Left renal cortex interstitium (tissue), 4 donors: ENCODE measurements at regions not wholly inside any gene's neighbourhood (a gene's known extent, or its start where the extent isn't known, plus 50 kb on each side); places are given as distances from the start of the nearest gene placed in this dataset.

Experiments used
- DNase-seq, 4 donors: peaks; one replicate each; pipeline ENCODE4 v3.0.0-alpha.2; 2013; ENCODE audit warnings: low read depth in 4 of 4, low spot score in 2 of 4, missing footprints in 1 of 4

- no peak for DNase-seq
Observed at GRCh38 chr12:34289431-34290380, 267.4 kb downstream of the ALG10 start.

DNA sequence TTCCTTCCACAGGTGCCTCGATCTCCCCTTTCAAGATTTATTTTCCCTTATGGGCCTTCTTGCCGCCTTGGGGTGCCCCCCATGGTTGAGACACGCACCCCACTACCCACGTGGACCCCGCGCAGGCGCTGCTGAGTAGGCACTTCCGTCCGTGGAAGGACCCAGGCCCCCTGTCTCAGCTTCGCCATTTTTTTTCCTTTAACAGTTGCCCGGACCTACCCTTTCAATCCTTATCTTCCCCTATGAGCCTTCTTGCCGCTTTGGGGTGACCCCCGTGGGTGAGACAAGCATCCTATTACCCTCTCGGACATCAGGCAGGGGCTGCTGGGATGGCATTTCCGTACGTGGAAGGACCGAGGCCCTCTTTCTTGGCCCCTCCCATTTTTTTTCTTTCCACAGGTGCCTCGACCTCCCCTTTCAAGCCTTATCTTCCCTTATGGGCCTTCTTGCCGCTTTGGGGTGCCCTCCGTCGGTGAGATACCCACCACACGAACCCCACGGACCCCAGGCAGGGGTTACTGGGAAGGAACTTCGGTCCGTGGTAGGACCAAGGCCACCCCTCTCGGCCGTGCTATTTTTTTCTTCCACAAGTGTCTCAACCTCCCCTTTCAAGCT, 268.2 kb downstream of the ALG10 start:
- no peak for DNase-seq

GRCh38 chr12:34291001-34291400, 268.7 kb downstream of the ALG10 start:
- no peak for DNase-seq

DNA sequence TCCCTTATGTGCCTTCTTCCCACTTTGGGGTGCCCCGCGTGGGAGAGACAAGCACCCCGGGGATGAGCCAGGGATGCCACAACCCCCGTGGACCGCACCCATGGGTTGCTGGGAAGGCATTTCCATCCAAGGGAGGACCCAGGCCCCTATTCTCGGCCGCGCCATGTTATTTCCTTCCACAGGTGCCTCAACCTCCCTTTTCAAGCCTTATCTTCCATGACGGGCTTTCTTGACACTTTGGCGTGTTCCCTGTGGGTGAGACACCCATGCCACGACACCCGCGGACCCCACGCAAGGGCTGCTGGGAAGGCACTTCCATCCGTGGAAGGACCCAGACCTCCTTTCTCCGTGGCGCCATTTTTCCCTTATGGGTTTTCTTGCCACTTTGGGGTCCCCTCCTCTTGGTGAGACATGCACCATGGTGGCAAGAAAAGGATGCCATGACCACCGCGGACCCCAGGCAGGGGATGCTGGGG, 269.2 kb downstream of the ALG10 start:
- DNase-seq = no peak

- no peak for DNase-seq
Observed at GRCh38 chr12:34292736-34293625, 270.7 kb downstream of the ALG10 start.

- DNase-seq = no peak
Observed at GRCh38 chr12:34294137-34294536, 271.8 kb downstream of the ALG10 start.

GRCh38 chr12:34294671-34295365, 272.5 kb downstream of the ALG10 start:
- DNase-seq = no peak

GRCh38 chr12:34295366-34296142, 273.3 kb downstream of the ALG10 start:
- no peak for DNase-seq

GRCh38 chr12:34296143-34297041, 274.1 kb downstream of the ALG10 start:
- DNase-seq = no peak

GRCh38 chr12:34297126-34297789, 275.0 kb downstream of the ALG10 start:
- DNase-seq = no peak

DNA sequence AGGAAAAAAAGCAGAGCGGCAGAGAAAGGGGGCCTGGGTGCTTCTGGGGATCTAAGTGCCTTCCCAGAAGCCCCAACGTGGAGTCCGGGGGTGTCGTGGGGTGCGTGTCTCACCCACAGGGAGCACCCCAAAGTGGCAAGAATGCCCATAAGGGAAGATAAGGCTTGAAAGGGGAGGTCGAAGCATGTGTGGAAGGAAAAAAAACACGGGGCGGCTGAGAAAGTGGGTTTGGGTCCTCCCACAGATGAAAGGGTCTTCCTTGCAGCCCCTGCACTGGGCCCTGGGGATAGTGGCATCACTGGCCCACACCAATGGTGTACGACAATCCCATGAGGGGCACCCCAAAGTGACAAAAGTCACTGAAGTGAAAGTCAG, 275.5 kb downstream of the ALG10 start:
- no peak for DNase-seq

DNA sequence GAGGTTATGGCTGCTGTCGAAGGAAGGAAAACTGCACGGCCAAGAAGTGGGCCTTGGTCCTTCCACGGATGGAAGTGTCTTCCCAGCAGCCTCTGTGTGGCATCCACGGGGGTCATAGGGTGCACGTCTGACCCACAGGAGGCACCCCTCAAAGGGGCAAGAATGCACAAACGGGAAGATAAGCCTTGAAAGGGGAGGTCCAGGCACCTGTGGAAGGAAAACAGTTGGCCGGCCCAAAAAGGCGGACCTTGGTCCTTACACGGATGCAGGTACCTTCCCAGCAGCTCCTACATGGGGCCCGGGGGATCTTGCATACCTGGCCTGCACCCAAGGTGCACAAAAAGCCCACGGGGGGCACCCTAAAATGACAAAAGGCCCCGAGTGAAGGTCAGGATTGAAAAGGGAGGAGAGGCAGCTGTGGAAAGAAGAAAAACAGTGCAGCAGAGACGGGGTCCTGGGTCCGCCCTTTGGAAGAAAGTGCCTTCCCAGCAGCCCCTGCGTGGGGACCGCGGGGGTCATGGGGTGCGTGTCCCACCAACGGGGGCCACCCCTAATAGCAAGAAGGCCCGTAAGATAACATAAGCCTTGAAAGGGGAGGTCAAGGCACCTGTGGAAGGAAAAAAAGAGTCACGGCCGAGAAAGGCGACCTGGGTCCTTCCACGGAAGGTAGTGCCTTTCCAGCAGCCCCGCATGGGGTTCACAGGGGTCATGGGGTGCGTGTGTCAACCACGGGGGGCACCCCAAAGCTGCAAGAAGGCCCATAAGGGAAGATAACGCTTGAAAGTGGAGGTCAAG, 276.1 kb downstream of the ALG10 start:
- no peak for DNase-seq

GRCh38 chr12:34298971-34299801, 276.9 kb downstream of the ALG10 start:
- DNase-seq = no peak

GRCh38 chr12:34299802-34300193, 277.5 kb downstream of the ALG10 start:
- DNase-seq = no peak

GRCh38 chr12:34300376-34301250, 278.3 kb downstream of the ALG10 start:
- no peak for DNase-seq
